GM12878 (cell line): ENCODE measurements at regions not wholly inside any gene's neighbourhood (a gene's known extent, or its start where the extent isn't known, plus 50 kb on each side); places are given as distances from the start of the nearest gene placed in this dataset.

Experiments
- ATAC-seq: fragments of 200-7000 bp; cut with Tn5 transposase; 3 replicates; pipeline ENCODE4 v1.9.1; 2020; ENCODE audit warnings: mild to moderate bottlenecking, moderate library complexity
- BruUV-seq: library from RNA; stranded (reverse); fragments of 400-500 nt; replicated peaks from 2 replicates; lab custom pipeline; 2021; lab: Mats Ljungman, UMichigan
- CTCF ChIA-PET: fragments of 300-600 bp; sonication (Branson Sonifier 250); formaldehyde crosslinking; extraction: SDS; loops from one replicate; lab custom pipeline; 2021; ENCODE audit warnings: inconsistent platforms; lab: Yijun Ruan, JAX
- POLR2A ChIA-PET: fragments of 350-600 bp; formaldehyde crosslinking; extraction: SDS; loops from one replicate; lab custom pipeline; 2021; ENCODE audit warnings: inconsistent platforms; lab: Charles Lee
- RAD21 ChIA-PET: fragments of 300-600 bp; sonication (Branson Sonifier 250); formaldehyde crosslinking; loops from one replicate; lab custom pipeline; 2023; ENCODE audit warnings: antibody characterized with exemption; ENCODE audit not compliant: unreplicated experiment; lab: Charles Lee
- SMC1A ChIA-PET: fragments of 300-600 bp; sonication (Branson Sonifier 250); formaldehyde crosslinking; loops from one replicate; lab custom pipeline; 2023; ENCODE audit not compliant: unreplicated experiment, uncharacterized antibody; lab: Charles Lee
- DNase-seq: peaks from one replicate; pipeline ENCODE4 v3.0.0-alpha.2; 2011; ENCODE audit warnings: low read depth, low spot score
- FAIRE-seq: peaks from 3 replicates; lab custom pipeline; 2011; peaks lifted over from hg19 to GRCh38; lab: Jason Lieb, UNC
- H2AFZ ChIP-seq: 2 replicates; pipeline ENCODE4 v1.6.0; 2011; ENCODE audit warnings: low read depth, low read length, control low read depth; ENCODE audit not compliant: control insufficient read depth
- H3K27ac ChIP-seq: 2 replicates; pipeline ENCODE4 v1.5.1; 2011; ENCODE audit warnings: control low read depth; ENCODE audit not compliant: control insufficient read depth, insufficient read depth
- H3K27me3 ChIP-seq, 2 experiments: replicated peaks in 1 of 2; 2 replicates each; pipeline versions ENCODE4 v1.6.0 to v1.6.1; 2011; ENCODE audit warnings: low read length in 1 of 2; ENCODE audit not compliant: control insufficient read depth in 2 of 2, insufficient read depth in 2 of 2
- H3K36me3 ChIP-seq, 2 experiments: 2 replicates each; pipeline ENCODE4 v1.5.1; 2011; ENCODE audit warnings: low read length in 1 of 2; ENCODE audit not compliant: control insufficient read depth in 2 of 2, insufficient read depth in 2 of 2
- H3K4me1 ChIP-seq: 2 replicates; pipeline ENCODE4 v1.6.1; 2011; ENCODE audit warnings: mild to moderate bottlenecking, low read length, moderate library complexity, mixed read lengths; ENCODE audit not compliant: control insufficient read depth, insufficient read depth
- H3K4me2 ChIP-seq: 2 replicates; pipeline ENCODE4 v1.6.0; 2011; ENCODE audit warnings: control low read depth; ENCODE audit not compliant: control insufficient read depth, insufficient read depth
- H3K4me3 ChIP-seq: fragments of 200-600 bp; sonication (generic); 2 replicates; pipeline ENCODE4 v1.5.1; 2016
- H3K79me2 ChIP-seq: 2 replicates; pipeline ENCODE4 v1.6.0; 2011; ENCODE audit warnings: low read length; ENCODE audit not compliant: control insufficient read depth, insufficient read depth
- H3K9ac ChIP-seq: 2 replicates; pipeline ENCODE4 v1.8.0; 2011; ENCODE audit warnings: low read length, control low read depth, mixed read lengths; ENCODE audit not compliant: control insufficient read depth, insufficient read depth
- H3K9me3 ChIP-seq: replicated peaks from 3 replicates; pipeline ENCODE4 v1.5.1; 2011; ENCODE audit warnings: mild to moderate bottlenecking, low read length; ENCODE audit not compliant: control insufficient read depth, insufficient read depth
- H4K20me1 ChIP-seq: 2 replicates; pipeline ENCODE4 v1.6.0; 2011; ENCODE audit not compliant: control insufficient read depth, insufficient read depth
- BHLHE40 ChIP-seq, 2 experiments: fragments of 450-650 bp in 1 of 2; IDR thresholded peaks; 2 replicates each; pipeline ENCODE4 v1.6.1; 2011 to 2017; ENCODE audit warnings: low read depth in 2 of 2, borderline replicate concordance in 1 of 2, improper control_type of control experiment in 1 of 2, low read length in 1 of 2, mild to moderate bottlenecking in 1 of 2
- MTA2 ChIP-seq: fragments of 450-650 bp; IDR thresholded peaks from 2 replicates; pipeline ENCODE4 v1.6.1; 2016; ENCODE audit warnings: low read depth, mild to moderate bottlenecking, moderate library complexity
- SPI1 ChIP-seq: IDR thresholded peaks from 2 replicates; pipeline ENCODE4 v1.6.1; 2011; ENCODE audit warnings: low read depth, mild to moderate bottlenecking, low read length, moderate library complexity, borderline replicate concordance; ENCODE audit not compliant: insufficient read depth
- WRNIP1 ChIP-seq: IDR thresholded peaks from 2 replicates; pipeline ENCODE4 v1.6.1; 2011; ENCODE audit warnings: low read depth, low read length, improper control_type of control experiment, borderline replicate concordance
- WGBS: methylation state at CpG from one replicate; pipeline ENCODE4 v1.1.6; 2016; ENCODE audit warnings: low lambda C conversion rate; ENCODE audit not compliant: insufficient replicate concordance, insufficient coverage; ENCODE audit errors: missing lambda C conversion rate; 5-methylcytosine and 5-hydroxymethylcytosine counted together
- in situ Hi-C: fragments of 300-500 bp; cut with MboI; formaldehyde crosslinking; loops from 9 replicates; pipeline ENCODE4 v1.14.3; 2018; ENCODE audit warnings: mixed read lengths
- intact Hi-C: fragments of 100-400 bp; cut with micrococcal nuclease; formaldehyde crosslinking; loops from one replicate; pipeline ENCODE4 v1.14.2; 2022; ENCODE audit not compliant: unreplicated experiment
- TF ChIP-seq, protein P1 (sequence below): fragments of 450-650 bp; IDR thresholded peaks from 2 replicates; pipeline ENCODE4 v1.6.1; 2016; ENCODE audit warnings: mild to moderate bottlenecking

DNA sequence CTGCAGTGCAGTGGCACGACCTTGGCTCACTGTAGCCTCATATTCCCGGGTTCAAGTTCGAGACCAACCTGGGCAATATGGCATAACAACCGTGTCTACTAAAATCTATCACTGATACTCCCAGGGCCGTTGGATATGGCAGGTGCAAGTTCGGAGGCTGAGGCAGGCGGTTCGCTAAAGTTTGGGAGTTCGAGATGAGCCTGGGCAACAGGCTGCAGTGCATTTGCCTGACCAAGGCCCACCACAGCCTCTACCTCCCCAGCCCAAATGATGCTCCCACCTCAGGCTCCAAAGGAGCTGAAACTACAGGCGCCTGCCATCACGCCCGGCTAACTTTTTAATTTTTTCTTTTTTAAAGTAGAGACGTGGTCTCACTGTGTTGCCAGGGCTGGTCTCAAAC lies 177.1 kb upstream of the ALG10B start (continued):
- TF ChIP-seq WRNIP1 (no peak), MTA2 (no peak)

DNA sequence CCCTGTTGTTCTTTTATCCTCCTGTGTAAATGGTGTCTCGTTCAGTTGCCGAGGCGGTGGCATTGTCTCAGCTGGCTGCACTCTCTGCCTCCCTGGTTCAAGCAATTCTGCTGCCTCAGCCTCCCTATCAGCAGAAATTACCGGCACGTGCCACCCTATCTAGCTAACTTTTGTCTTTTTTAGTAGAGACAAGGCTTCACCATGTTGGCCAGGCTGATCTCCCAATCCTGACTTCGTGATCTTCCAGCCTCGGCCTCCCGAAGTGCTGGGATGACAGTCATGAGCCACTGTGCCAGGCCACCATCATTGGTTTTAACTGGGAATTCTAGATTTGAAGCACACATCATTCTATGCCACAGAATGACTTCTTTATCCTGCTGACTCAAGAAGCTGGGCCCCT lies 175.3 kb upstream of the ALG10B start:
- Histone ChIP-seq H3K9ac (no peak overlapping the region), H3K79me2 (no peaks in the 10 kb centered on the region), H3K27me3 (no peaks in the 10 kb centered on the region), H3K9me3 (no peaks in the 10 kb centered on the region), H3K27ac (no peak overlapping the region), H3K4me3 (no peak overlapping the region), H3K4me1 (no peaks in the 10 kb centered on the region), H2AFZ (no peak overlapping the region), H4K20me1 (no peaks in the 10 kb centered on the region), H3K4me2 (no peak overlapping the region), H3K36me3 (no peaks in the 10 kb centered on the region)
- RAD21 ChIA-PET: interaction anchor here (0.6 to 1.1 kb wide), 2 partner anchors 175 to 1901 kb away, joined by 3 to 6 read pairs; partner anchors contain the start of gene ALG10B
- FAIRE-seq (no peak), ATAC-seq (no peak), DNase-seq (no peak)
- CTCF ChIA-PET: interaction anchor here (2.0 kb wide), 2 partner anchors 173 to 175 kb away, joined by 6 to 10 read pairs; partner anchors contain the start of gene ALG10B
- SMC1A ChIA-PET: no interaction called here
- POLR2A ChIA-PET: no interaction called here
- WGBS: 77% methylated on average over 8 of the region's 8 CpGs
- TF ChIP-seq SPI1 (no peak), BHLHE40 (IDR thresholded peaks at IDR 0.05; ENCODE audit: borderline replicate concordance in 1 of 2, low read depth in 2 of 2, low read length in 1 of 2) (peak in 1 of 2 experiments; percentile 12; a peak in 1 of 4 replicates)
- TF ChIP-seq, protein P1, sequence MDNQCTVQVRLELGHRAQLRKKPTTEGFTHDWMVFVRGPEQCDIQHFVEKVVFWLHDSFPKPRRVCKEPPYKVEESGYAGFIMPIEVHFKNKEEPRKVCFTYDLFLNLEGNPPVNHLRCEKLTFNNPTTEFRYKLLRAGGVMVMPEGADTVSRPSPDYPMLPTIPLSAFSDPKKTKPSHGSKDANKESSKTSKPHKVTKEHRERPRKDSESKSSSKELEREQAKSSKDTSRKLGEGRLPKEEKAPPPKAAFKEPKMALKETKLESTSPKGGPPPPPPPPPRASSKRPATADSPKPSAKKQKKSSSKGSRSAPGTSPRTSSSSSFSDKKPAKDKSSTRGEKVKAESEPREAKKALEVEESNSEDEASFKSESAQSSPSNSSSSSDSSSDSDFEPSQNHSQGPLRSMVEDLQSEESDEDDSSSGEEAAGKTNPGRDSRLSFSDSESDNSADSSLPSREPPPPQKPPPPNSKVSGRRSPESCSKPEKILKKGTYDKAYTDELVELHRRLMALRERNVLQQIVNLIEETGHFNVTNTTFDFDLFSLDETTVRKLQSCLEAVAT: no peak
- no TSS peak for BruUV-seq
- in situ Hi-C loops: loop anchor here (5.0 to 25.0 kb wide), 4 partner anchors 496 to 1371 kb away; no protein-coding TSS in a partner anchor
- intact Hi-C loops: no loop called here
